Fibroblast of lung (primary cell): ENCODE measurements at regions not wholly inside any gene's neighbourhood (a gene's known extent, or its start where the extent isn't known, plus 50 kb on each side); places are given as distances from the start of the nearest gene placed in this dataset.

Source experiments
- CTCF ChIP-seq, 2 donors: IDR thresholded peaks in 1 of 2; conservative IDR thresholded peaks in 1 of 2; 1 replicate in 1 of 2; 2 replicates in 1 of 2; pipeline ENCODE4 v1.5.1; 2011 to 2012; ENCODE audit warnings: low read length in 2 of 2, control low read depth in 1 of 2, inconsistent platforms in 1 of 2, low read depth in 1 of 2, mild to moderate bottlenecking in 1 of 2
- EZH2 ChIP-seq: IDR thresholded peaks from 2 replicates; pipeline ENCODE4 v1.5.1; 2012; ENCODE audit warnings: low read length, control low read depth, mild to moderate bottlenecking; ENCODE audit errors: missing control alignments

- TF ChIP-seq CTCF (conservative IDR thresholded peaks at IDR 0.05 in 1 of 2, IDR thresholded peaks at IDR 0.05 in 1 of 2; ENCODE audit: low read depth in 1 of 2, low read length in 2 of 2), result no peak
- no peak for TF ChIP-seq EZH2
Observed at GRCh38 chr18:22284581-22285360, 115.4 kb downstream of the GATA6 start.
